ENCODE measurements at regions not wholly inside any gene's neighbourhood (a gene's known extent, or its start where the extent isn't known, plus 50 kb on each side); places are given as distances from the start of the nearest gene placed in this dataset.

GRCh38 chr14:97709552-97709951, 912.4 kb downstream of the VRK1 start (continued):
- TF ChIP-seq ZNF311 (tag by site-specific recombination; IDR thresholded peaks at IDR 0.05; ENCODE audit: borderline replicate concordance) (no peak), GLIS1 (tag by site-specific recombination; IDR thresholded peaks at IDR 0.05) (no peak), ZNF555 (tag by site-specific recombination; conservative IDR thresholded peaks at IDR 0.05) (no peak), ZSCAN16 (tag by site-specific recombination; IDR thresholded peaks at IDR 0.05) (no peak), ZNF223 (tag by site-specific recombination; IDR thresholded peaks at IDR 0.05) (no peak), ZBTB17 (tag by site-specific recombination; IDR thresholded peaks at IDR 0.05) (no peak)

DNA sequence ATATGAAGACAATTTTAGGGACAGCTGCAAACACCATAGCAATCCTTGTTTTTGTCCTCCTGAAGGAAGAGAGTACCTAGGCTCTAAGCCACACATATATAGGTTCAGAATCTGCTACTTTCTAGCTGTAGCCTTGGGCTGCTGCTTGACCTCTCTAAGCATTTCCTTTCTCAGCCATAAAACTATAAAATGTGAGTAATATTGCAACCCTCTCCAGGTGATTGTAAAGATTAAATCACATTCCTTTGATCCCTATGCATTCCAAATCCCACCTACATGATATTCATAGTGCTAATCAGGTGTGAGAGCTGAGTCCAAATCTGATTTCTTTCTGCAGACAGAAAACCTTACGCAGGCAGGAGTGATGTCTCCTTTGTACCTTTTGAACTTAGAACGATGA, 913.5 kb downstream of the VRK1 start:
- TF ChIP-seq ZEB2 (tag by site-specific recombination; IDR thresholded peaks at IDR 0.05) = no peak
- no peak for TF ChIP-seq ZNF19 (tag by site-specific recombination; IDR thresholded peaks at IDR 0.05; ENCODE audit: low read depth)
- TF ChIP-seq, protein P1, sequence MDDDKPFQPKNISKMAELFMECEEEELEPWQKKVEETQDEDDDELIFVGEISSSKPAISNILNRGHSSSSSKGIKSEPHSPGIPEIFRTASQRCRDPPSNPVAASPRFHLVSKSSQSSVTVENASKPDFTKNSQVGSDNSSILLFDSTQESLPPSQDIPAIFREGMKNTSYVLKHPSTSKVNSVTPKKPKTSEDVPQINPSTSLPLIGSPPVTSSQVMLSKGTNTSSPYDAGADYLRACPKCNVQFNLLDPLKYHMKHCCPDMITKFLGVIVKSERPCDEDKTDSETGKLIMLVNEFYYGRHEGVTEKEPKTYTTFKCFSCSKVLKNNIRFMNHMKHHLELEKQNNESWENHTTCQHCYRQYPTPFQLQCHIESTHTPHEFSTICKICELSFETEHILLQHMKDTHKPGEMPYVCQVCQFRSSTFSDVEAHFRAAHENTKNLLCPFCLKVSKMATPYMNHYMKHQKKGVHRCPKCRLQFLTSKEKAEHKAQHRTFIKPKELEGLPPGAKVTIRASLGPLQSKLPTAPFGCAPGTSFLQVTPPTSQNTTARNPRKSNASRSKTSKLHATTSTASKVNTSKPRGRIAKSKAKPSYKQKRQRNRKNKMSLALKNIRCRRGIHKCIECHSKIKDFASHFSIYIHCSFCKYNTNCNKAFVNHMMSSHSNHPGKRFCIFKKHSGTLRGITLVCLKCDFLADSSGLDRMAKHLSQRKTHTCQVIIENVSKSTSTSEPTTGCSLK (tag by site-specific recombination; IDR thresholded peaks at IDR 0.05) = no peak
- TF ChIP-seq ZNF175 (tag by site-specific recombination; IDR thresholded peaks at IDR 0.05) = no peak
- TF ChIP-seq ZNF157 (tag by site-specific recombination; IDR thresholded peaks at IDR 0.05) = no peak
- no peak for TF ChIP-seq ZNF555 (tag by site-specific recombination; conservative IDR thresholded peaks at IDR 0.05)
- TF ChIP-seq KLF17 (tag by site-specific recombination; IDR thresholded peaks at IDR 0.05) = no peak
- TF ChIP-seq ZSCAN23 (tag by site-specific recombination; IDR thresholded peaks at IDR 0.05) = no peak
- ChIA-PET CTCF (no interaction called here), POLR2A (no interaction called here)

GRCh38 chr14:97712471-97712870, 915.3 kb downstream of the VRK1 start:
- CTCF ChIA-PET = no interaction called here
- TF ChIP-seq, protein P2, sequence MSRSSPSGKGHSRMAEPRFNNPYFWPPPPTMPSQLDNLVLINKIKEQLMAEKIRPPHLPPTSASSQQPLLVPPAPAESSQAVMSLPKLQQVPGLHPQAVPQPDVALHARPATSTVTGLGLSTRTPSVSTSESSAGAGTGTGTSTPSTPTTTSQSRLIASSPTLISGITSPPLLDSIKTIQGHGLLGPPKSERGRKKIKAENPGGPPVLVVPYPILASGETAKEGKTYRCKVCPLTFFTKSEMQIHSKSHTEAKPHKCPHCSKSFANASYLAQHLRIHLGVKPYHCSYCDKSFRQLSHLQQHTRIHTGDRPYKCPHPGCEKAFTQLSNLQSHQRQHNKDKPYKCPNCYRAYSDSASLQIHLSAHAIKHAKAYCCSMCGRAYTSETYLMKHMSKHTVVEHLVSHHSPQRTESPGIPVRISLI (tag by site-specific recombination; IDR thresholded peaks at IDR 0.05) = no peak
- no peak for TF ChIP-seq ZNF302 (tag by site-specific recombination; IDR thresholded peaks at IDR 0.05; ENCODE audit: low read depth)
- no peak for TF ChIP-seq ZNF23 (tag by site-specific recombination; IDR thresholded peaks at IDR 0.05; ENCODE audit: borderline replicate concordance)
- TF ChIP-seq TSHZ1 (tag by site-specific recombination; IDR thresholded peaks at IDR 0.05; ENCODE audit: borderline replicate concordance) = no peak
- no peak for TF ChIP-seq GLI4 (tag by site-specific recombination; IDR thresholded peaks at IDR 0.05)
- TF ChIP-seq ZNF596 (tag by site-specific recombination; IDR thresholded peaks at IDR 0.05) = no peak
- TF ChIP-seq KLF7 (tag by site-specific recombination; IDR thresholded peaks at IDR 0.05; ENCODE audit: borderline replicate concordance) = no peak
- no peak for TF ChIP-seq SCRT1 (tag by site-specific recombination; IDR thresholded peaks at IDR 0.05; ENCODE audit: borderline replicate concordance)
- POLR2A ChIA-PET = no interaction called here
- no peaks in the 10 kb centered on the region for H3K9me3 ChIP-seq (ENCODE audit: control insufficient read depth, insufficient read depth, low read depth, low read length)
- no peaks in the 10 kb centered on the region for H3K36me3 ChIP-seq (ENCODE audit: control insufficient read depth in 2 of 2, insufficient read depth in 1 of 2, low read length in 2 of 2)
- no peaks in the 10 kb centered on the region for H3K4me1 ChIP-seq (ENCODE audit: control insufficient read depth, insufficient read depth, low read length)
- H3K4me3 ChIP-seq (ENCODE audit: low read depth, low read length) = no peak overlapping the region
- no peak overlapping the region for H3K27ac ChIP-seq (ENCODE audit: extremely low read depth, low read depth, low read length)

More for the DNA sequence above, 913.5 kb downstream of the VRK1 start:
- Histone ChIP-seq H3K36me3 (ENCODE audit: control insufficient read depth in 2 of 2, insufficient read depth in 1 of 2, low read length in 2 of 2) (no peaks in the 10 kb centered on the region), H3K27ac (ENCODE audit: extremely low read depth, low read depth, low read length) (no peak overlapping the region), H3K4me1 (ENCODE audit: control insufficient read depth, insufficient read depth, low read length) (no peaks in the 10 kb centered on the region), H3K4me3 (ENCODE audit: low read depth, low read length) (no peak overlapping the region), H3K9me3 (ENCODE audit: control insufficient read depth, insufficient read depth, low read depth, low read length) (no peaks in the 10 kb centered on the region)
